Transverse colon (tissue), 4 donors: ENCODE measurements at regions not wholly inside any gene's neighbourhood (a gene's known extent, or its start where the extent isn't known, plus 50 kb on each side); places are given as distances from the start of the nearest gene placed in this dataset.

Experiments used
- CTCF ChIP-seq, 5 experiments: fragments of 200-600 bp in 3 of 5; fragments of 450-650 bp in 2 of 5; sonication (generic) in 3 of 5; IDR thresholded peaks; 1 replicate in 2 of 5; 2 replicates in 3 of 5; pipeline ENCODE4 v1.5.1; 2016 to 2017; ENCODE audit warnings: antibody characterized with exemption in 5 of 5, inconsistent platforms in 3 of 5, mild to moderate bottlenecking in 2 of 5, moderate library complexity in 1 of 5
- POLR2A ChIP-seq: fragments of 450-650 bp; IDR thresholded peaks from one replicate; pipeline ENCODE4 v1.6.1; 2016; ENCODE audit warnings: antibody characterized with exemption, mild to moderate bottlenecking, moderate library complexity
- POLR2AphosphoS5 ChIP-seq, 3 donors: sonication (generic); formaldehyde crosslinking; IDR thresholded peaks; one replicate each; pipeline ENCODE4 v1.6.1; 2016; ENCODE audit warnings: antibody characterized with exemption in 3 of 3

DNA sequence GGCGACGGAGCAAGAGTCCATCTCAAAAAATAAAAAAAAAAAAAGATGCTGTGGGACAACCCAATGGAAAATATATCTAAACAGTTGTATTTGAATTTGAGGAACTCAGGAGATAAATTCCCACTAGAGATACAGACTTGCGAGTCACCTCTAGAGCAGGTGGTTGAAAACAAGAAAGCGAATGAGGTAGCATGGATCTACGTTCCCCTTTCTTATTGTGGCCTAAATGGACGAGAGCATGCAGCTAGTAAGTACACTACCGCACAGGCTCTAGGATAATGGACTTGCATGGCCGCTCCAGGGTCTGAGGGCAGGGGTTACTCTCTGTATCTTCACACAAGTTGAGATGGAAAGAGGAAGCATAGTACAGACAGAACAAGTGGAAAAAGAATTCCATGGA, 63.5 kb upstream of the TGFBR2 start:
- TF ChIP-seq POLR2AphosphoS5 (IDR thresholded peaks at IDR 0.05) (no peak), CTCF (IDR thresholded peaks at IDR 0.05) (no peak), POLR2A (no peak)
